MM.1S (cell line): ENCODE measurements at regions not wholly inside any gene's neighbourhood (a gene's known extent, or its start where the extent isn't known, plus 50 kb on each side); places are given as distances from the start of the nearest gene placed in this dataset.

Experiments used
- DNase-seq: peaks from one replicate; pipeline ENCODE4 v3.0.0-alpha.2; 2015
- H2AFZ ChIP-seq: fragments of 300-600 bp; sonication (generic); 2 replicates; pipeline ENCODE4 v1.6.0; 2016; ENCODE audit warnings: antibody characterized with exemption, low read length
- H3F3A ChIP-seq: fragments of 300-600 bp; sonication (generic); 2 replicates; pipeline ENCODE4 v1.6.1; 2016; ENCODE audit warnings: mild to moderate bottlenecking, antibody characterized with exemption, low read length, moderate library complexity, mixed read lengths; ENCODE audit not compliant: insufficient read depth
- H3K27ac ChIP-seq: fragments of 300-600 bp; sonication (generic); 2 replicates; pipeline ENCODE4 v1.5.1; 2016; ENCODE audit warnings: mild to moderate bottlenecking, low read length
- H3K27me3 ChIP-seq: fragments of 300-600 bp; sonication (generic); replicated peaks from 2 replicates; pipeline ENCODE4 v1.6.0; 2016; ENCODE audit warnings: low read length; ENCODE audit not compliant: insufficient read depth
- H3K36me3 ChIP-seq: fragments of 300-600 bp; sonication (generic); replicated peaks from 2 replicates; pipeline ENCODE4 v1.6.1; 2016; ENCODE audit warnings: mild to moderate bottlenecking, low read length, mixed read lengths; ENCODE audit not compliant: insufficient read depth
- H3K4me1 ChIP-seq: fragments of 300-600 bp; sonication (generic); 2 replicates; pipeline ENCODE4 v1.6.1; 2016; ENCODE audit warnings: low read length, mixed read lengths
- H3K4me2 ChIP-seq: fragments of 300-600 bp; sonication (generic); 2 replicates; pipeline ENCODE4 v1.6.0; 2016; ENCODE audit warnings: low read depth, low read length
- H3K4me3 ChIP-seq: fragments of 300-600 bp; sonication (generic); 2 replicates; pipeline ENCODE4 v1.5.1; 2016; ENCODE audit warnings: low read length, mixed read lengths
- H3K79me2 ChIP-seq: fragments of 300-600 bp; sonication (generic); 2 replicates; pipeline ENCODE4 v1.6.1; 2016; ENCODE audit warnings: mixed run types, low read length, mixed read lengths
- H3K9ac ChIP-seq: fragments of 300-600 bp; sonication (generic); 2 replicates; pipeline ENCODE4 v1.6.1; 2016; ENCODE audit warnings: low read length, mixed read lengths
- H3K9me2 ChIP-seq: fragments of 300-600 bp; sonication (generic); replicated peaks from 2 replicates; pipeline ENCODE4 v1.6.1; 2016; ENCODE audit warnings: mild to moderate bottlenecking, low read length, mixed read lengths; ENCODE audit not compliant: insufficient read depth
- H3K9me3 ChIP-seq: fragments of 300-600 bp; sonication (generic); replicated peaks from 2 replicates; pipeline ENCODE4 v1.6.1; 2016; ENCODE audit warnings: mild to moderate bottlenecking, low read length, mixed read lengths; ENCODE audit not compliant: insufficient read depth
- H4K20me1 ChIP-seq: fragments of 300-600 bp; sonication (generic); 2 replicates; pipeline ENCODE4 v1.6.1; 2016; ENCODE audit warnings: mild to moderate bottlenecking, low read length, moderate library complexity, mixed read lengths; ENCODE audit not compliant: insufficient read depth
- EZH2 ChIP-seq: fragments of 300-600 bp; sonication (generic); optimal IDR thresholded peaks from 2 replicates; pipeline ENCODE3; 2017; ENCODE audit warnings: low read depth, mild to moderate bottlenecking, antibody characterized with exemption, low read length, mixed read lengths
- EZH2phosphoT487 ChIP-seq: fragments of 300-600 bp; sonication (generic); IDR thresholded peaks from 2 replicates; pipeline ENCODE4 v1.6.1; 2018; ENCODE audit warnings: antibody characterized with exemption, low read length
- TF ChIP-seq, protein P1 (sequence below): fragments of 300-600 bp; sonication (generic); IDR thresholded peaks from 2 replicates; pipeline ENCODE4 v1.5.1; 2016; ENCODE audit warnings: antibody characterized with exemption, low read length, mixed read lengths

DNA sequence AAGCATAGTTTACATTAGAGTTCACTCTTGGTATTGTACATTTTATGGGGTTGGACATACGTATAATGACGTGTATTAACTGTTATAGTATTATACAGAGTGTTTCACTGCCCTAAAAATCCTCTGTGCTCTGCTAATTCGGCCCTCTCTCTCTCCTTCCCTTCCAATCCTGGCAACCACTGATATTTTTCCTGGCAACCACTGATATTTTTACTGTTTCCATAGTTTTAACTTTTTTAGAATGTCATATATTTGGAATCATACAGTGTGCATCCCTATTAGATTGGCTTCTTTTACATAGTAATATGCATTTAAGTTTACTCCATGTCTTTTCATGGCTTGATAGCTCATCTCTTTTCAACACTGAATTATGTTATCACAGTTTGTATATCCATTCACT, 526.7 kb downstream of the RIT2 start:
- H3K79me2 ChIP-seq: no peaks in the 10 kb centered on the region
- no peak for DNase-seq
- no peak overlapping the region for H3K4me2 ChIP-seq
- TF ChIP-seq, protein P1, sequence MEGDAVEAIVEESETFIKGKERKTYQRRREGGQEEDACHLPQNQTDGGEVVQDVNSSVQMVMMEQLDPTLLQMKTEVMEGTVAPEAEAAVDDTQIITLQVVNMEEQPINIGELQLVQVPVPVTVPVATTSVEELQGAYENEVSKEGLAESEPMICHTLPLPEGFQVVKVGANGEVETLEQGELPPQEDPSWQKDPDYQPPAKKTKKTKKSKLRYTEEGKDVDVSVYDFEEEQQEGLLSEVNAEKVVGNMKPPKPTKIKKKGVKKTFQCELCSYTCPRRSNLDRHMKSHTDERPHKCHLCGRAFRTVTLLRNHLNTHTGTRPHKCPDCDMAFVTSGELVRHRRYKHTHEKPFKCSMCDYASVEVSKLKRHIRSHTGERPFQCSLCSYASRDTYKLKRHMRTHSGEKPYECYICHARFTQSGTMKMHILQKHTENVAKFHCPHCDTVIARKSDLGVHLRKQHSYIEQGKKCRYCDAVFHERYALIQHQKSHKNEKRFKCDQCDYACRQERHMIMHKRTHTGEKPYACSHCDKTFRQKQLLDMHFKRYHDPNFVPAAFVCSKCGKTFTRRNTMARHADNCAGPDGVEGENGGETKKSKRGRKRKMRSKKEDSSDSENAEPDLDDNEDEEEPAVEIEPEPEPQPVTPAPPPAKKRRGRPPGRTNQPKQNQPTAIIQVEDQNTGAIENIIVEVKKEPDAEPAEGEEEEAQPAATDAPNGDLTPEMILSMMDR: no peak
- TF ChIP-seq EZH2phosphoT487 (no peak), EZH2 (no peak)
- H4K20me1 ChIP-seq: no peaks in the 10 kb centered on the region
- H3K9me2 ChIP-seq: no peaks in the 10 kb centered on the region
- no peaks in the 10 kb centered on the region for H3K36me3 ChIP-seq
- H3K27ac ChIP-seq: no peak overlapping the region
- no peak overlapping the region for H3K9ac ChIP-seq
- no peak overlapping the region for H3K4me3 ChIP-seq
- H3F3A ChIP-seq: no peaks in the 10 kb centered on the region
- H3K4me1 ChIP-seq: no peaks in the 10 kb centered on the region
- no peaks in the 10 kb centered on the region for H3K27me3 ChIP-seq
- no peaks in the 10 kb centered on the region for H3K9me3 ChIP-seq
- H2AFZ ChIP-seq: no peak overlapping the region

DNA sequence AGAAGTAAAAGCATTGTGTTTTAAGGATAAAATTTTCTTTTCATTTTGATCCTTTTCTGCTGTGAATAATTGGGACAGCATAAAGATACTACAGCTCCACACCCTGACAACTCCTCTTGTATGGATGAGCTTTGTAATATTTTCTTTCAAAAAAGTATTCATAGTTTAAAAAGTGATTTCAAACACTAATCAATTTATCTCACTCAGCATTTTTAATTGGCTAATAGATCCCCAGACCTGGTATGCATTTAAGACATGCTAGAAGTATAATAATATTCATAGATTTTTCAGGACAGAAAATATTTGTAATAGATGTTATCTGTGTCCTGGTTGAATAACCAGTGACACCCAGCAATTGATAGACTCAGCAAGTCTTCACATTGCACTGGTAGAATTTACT, 510.7 kb downstream of the RIT2 start:
- no peak for TF ChIP-seq EZH2
- TF ChIP-seq EZH2phosphoT487: no peak
- TF ChIP-seq, protein P1: no peak
- Histone ChIP-seq H3K79me2 (no peaks in the 10 kb centered on the region), H3K9ac (no peak overlapping the region), H3F3A (no peaks in the 10 kb centered on the region), H3K4me2 (no peak overlapping the region), H3K9me2 (no peaks in the 10 kb centered on the region), H3K36me3 (no peaks in the 10 kb centered on the region), H4K20me1 (no peaks in the 10 kb centered on the region), H3K9me3 (no peaks in the 10 kb centered on the region), H3K4me1 (no peaks in the 10 kb centered on the region), H3K27me3 (no peaks in the 10 kb centered on the region), H3K27ac (no peak overlapping the region), H3K4me3 (no peak overlapping the region), H2AFZ (no peak overlapping the region)
- no peak for DNase-seq

DNA sequence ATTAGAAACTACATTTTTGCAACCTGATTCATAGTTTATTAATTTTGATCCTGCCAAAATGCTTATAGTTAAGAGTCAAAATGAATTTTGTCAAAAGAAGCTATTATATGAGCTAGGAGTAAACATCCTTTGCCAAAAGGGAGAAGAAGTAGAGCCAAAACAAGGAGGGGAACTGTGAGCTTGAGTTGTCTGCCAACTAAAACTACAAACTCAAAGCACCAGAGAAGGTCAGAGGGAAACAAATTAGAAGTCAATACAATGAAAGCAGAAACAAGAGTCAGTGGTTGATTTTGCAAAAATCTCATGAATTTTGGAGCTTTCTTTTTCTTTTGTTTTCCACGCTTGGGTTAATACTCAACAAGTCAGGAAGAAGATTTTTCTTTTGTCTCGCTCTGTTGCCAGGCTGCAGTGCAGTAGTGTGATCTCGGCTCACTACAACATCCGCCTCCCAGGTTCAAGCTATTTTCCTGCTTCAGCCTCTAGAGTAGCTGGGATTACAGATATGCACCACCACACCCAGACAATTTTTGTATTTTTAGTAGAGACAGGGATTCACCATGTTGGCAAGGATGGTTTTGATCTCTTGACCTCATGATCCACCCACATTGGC, 508.5 kb downstream of the RIT2 start:
- DNase-seq: no peak
- H2AFZ ChIP-seq: no peak overlapping the region
- H3K4me2 ChIP-seq: no peak overlapping the region
- H3K4me1 ChIP-seq: no peaks in the 10 kb centered on the region
- H3K27me3 ChIP-seq: no peaks in the 10 kb centered on the region
- H4K20me1 ChIP-seq: no peaks in the 10 kb centered on the region
- TF ChIP-seq, protein P1: no peak
- TF ChIP-seq EZH2phosphoT487 (no peak), EZH2 (no peak)
- H3K79me2 ChIP-seq: no peaks in the 10 kb centered on the region
- H3K27ac ChIP-seq: no peak overlapping the region
- no peaks in the 10 kb centered on the region for H3K9me2 ChIP-seq
- H3K36me3 ChIP-seq: no peaks in the 10 kb centered on the region
- no peaks in the 10 kb centered on the region for H3F3A ChIP-seq
- no peaks in the 10 kb centered on the region for H3K9me3 ChIP-seq
- no peak overlapping the region for H3K9ac ChIP-seq
- no peak overlapping the region for H3K4me3 ChIP-seq
